Panc1 (cell line): ENCODE measurements at regions not wholly inside any gene's neighbourhood (a gene's known extent, or its start where the extent isn't known, plus 50 kb on each side); places are given as distances from the start of the nearest gene placed in this dataset.

Experiments used
- CTCF ChIP-seq: fragments of 450-650 bp; IDR thresholded peaks from 2 replicates; pipeline ENCODE4 v1.5.1; 2017; ENCODE audit warnings: mild to moderate bottlenecking
- SIN3A ChIP-seq: IDR thresholded peaks from 2 replicates; pipeline ENCODE4 v1.6.1; 2012; ENCODE audit warnings: low read depth, mild to moderate bottlenecking, low read length, moderate library complexity, borderline replicate concordance; ENCODE audit not compliant: insufficient read depth

- no peak for TF ChIP-seq SIN3A
- no peak for TF ChIP-seq CTCF
These were observed 103.9 kb upstream of the DCC start for GRCh38 chr18:52236131-52236530.
